ENCODE measurements at regions not wholly inside any gene's neighbourhood (a gene's known extent, or its start where the extent isn't known, plus 50 kb on each side); places are given as distances from the start of the nearest gene placed in this dataset.

DNA sequence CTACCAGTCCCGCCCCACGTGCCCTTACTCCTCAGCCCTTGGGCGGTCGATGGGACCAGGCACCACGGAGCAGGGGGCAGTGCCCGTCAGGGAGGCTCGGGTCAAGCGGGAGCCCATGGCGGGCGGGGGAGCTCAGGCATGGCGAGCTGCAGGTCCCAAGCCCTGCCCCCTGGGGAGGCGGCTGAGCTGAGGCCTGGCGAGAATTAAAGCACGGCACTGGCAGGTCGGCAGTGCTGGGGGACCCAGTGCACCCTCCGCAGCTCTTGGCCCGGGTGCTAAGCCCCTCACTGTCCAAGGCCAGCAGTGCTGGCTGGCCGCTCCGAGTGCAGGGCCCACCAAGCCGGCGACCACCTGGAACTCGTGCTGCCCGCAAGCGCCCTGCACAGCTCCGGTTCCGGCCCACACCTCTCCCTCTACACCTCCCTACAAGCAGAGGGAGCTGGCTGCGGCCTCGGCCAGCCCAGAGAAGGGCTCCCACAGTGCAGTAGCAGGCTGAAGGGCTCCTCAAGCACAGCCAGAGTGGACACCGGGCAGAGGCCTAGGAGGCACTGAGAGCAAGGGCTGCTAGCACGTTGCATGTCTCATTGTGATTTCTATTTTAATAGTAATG lies 166.8 kb upstream of the FMN2 start:
- DNase-seq (ENCODE audit: low spot score), result no peak

DNA sequence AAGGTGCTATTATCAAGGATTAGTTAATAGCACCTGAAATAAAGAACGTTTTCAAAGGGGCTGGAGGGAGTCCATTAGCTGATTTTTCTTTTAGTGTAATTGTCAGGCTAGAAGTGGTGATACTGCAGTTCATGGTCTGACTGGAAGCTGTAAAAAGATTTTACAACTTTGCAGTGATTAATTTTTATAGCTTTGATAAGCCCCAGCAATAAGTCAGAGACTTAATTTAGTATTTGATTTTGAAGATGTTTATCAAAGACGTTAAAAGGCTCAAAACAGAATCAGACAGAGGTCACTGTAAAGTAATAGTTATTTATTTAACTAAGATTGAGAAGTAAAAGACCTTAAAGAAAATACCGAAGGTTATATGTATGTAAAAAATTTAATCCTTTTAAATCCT lies 165.5 kb upstream of the FMN2 start:
- DNase-seq (ENCODE audit: low spot score), result no peak

DNA sequence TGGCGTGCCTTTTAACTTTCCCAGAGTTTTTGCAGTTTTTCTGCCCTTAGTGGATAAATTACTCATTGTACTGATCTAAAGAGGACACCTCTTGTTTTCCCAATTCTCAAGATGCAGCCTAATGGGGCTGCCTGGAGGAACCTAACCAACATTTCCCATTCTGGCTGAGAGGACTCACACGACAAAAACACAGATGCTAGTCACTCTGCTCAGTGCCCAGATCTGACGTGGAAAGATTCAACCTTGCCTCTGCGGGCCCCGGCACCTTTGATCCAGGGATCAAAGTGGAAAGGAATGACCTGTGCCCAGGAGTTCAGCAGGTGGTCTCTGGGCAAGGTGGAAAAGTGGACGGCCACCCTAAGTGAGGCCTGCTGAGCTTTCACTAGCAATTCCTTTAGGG lies 162.4 kb upstream of the FMN2 start:
- no peak for DNase-seq (ENCODE audit: low spot score)

- no peak for DNase-seq (ENCODE audit: low spot score)
Observed at GRCh38 chr1:239930686-239931262, 160.9 kb upstream of the FMN2 start.

- DNase-seq (ENCODE audit: low spot score), result no peak
Observed at GRCh38 chr1:239931341-239931740, 160.3 kb upstream of the FMN2 start.

DNA sequence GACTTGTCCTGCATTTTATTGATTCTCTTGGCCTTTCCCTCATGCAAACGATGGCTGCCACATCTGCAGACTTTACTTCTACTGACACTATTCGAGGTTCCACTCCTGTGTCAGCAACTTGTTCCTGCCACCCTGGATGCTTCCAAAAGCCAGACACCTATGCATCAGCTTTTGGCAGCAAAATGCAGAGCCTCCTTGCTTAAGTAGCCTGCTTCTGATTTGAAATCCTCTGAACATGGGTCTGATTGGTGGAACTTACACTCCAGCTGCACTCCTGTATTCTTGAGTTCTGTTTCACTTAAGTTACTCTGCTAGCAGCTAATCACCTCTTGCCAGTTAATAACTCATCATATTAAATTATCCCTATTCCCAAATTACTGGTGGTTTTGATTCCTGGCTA lies 152.1 kb upstream of the FMN2 start:
- DNase-seq (ENCODE audit: low spot score), result no peak

- DNase-seq (ENCODE audit: low spot score), result no peak
Observed at GRCh38 chr1:239943761-239944160, 147.9 kb upstream of the FMN2 start.

DNA sequence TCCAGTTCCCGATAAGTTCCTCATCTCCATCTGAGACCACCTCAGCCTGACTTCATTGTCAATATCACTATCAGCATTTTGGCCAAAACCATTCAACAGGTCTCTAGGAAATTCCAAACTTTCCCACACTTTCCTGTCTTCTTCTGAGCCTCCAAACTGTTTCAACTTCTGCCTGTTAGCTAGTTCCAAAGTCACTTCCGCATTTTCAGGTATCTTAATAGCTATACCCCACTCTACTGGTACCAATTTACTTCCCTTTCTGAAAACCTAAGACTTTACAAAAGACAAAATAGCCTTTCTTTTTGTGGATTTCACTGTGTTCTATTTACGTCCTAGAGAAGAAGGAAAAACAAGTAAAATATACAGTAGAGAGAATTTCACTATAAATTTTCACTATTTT lies 147.0 kb upstream of the FMN2 start:
- DNase-seq (ENCODE audit: low spot score), result no peak

DNA sequence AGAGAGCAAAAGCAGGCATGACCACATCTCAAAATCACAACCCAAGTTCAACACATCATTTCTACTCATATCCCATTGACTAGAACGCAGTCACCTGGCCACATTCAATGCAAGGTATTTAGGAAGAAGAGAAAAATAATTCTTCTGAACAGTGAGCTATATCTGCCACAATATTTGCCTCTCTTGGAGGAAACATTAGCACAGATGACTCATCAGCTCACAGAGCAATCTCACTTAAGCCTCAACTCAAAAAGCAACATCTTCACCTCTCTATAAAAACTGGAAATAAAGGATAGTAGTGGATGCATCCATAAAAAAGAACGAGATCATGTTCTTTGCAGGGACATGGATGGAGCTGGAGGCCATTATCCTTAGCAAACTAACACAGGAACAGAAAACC lies 143.9 kb upstream of the FMN2 start:
- no peak for DNase-seq (ENCODE audit: low spot score)

DNA sequence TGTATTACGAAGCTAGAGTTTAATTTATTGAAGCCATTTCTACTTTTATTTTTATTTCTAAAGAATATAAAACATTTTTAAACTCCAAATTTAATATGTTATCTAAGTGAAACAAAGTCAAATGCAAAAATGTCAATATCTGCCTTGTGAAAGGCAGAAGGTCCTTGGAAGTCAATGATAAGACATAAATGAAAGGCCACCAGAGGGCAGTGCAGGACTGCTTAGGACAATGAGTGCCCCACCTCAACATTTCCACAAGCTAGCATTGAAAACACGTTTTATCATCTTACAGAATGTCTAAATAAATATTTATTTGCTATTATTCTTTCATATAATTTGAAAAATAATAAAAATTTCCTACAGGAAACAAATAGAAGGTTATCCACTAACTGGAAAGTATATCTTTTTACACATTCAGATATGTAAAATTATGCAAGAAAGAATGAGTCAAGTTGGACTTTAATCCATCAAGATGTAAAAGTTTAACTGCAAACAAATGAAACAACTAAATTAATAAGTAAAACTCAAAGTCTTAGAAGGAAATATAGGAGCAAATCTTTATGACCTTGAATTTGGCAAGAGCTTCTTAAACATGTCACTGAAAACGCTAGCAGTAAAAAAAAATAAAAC lies 140.1 kb upstream of the FMN2 start:
- DNase-seq (ENCODE audit: low spot score), result peak; percentile 53

DNA sequence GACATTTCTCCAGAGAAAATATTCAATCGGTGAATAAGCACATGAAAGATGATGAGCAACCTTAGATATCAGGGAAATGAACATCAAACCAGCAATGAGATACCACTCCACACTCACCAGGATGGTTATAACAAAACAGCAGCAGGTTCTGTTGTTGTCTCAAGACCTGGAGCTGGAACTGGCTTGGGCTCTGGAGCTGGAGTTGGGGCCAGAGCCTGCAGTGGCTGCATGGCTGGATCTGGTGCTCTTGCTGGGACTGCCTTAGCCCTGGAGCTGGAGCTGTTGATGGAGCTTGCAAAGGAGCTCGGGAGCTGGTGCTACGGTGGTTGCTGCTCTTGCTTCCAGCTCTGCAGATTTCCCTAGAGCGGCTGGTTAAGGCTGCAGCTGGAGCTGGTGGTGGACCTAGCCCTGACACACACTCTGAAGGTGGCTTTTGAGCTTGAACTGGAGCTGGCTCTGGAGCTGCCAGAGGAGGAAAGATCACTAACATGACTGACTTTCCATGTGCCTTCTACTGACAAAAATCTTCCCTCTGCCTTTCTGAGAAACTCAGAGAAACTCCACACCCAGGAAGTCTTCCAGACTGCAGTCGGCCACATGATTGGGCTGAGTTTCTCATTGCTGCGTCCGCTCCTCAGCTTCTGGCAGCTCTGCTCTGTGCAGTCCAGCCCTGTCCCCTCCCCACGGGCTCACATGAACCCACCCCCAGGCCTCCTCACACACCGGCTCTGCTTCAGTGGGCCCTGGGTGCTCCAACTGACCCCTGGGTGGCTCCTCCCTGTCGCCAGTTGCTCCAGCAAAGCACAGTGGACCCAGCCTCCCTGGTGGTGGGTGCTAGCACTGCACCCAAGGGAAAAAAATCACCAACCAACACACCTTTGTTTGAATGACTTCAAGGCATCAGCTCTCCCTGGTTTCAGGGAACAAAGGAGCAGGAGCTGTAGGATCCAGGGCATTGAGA lies 139.1 kb upstream of the FMN2 start:
- no peak for DNase-seq (ENCODE audit: low spot score)

DNA sequence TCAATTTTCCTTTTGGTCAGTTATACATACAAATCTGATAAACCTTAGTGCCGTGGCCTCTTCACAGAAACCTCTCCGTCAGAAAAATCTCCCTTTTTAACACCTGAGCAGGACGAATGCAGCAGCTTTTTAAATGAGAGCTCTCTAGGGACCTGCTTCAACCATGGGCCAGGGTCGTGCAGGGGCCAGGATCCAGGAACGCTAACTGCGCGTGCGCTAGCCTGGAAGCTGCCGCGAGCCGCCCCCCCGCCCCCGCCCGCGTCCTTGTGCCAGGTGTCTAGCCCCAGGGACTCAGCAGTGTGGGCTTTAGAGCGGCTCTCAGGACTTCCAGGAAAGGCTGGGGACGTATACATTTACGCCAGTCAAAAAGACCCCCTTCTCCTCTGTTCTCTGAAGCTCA lies 136.8 kb upstream of the FMN2 start:
- no peak for DNase-seq (ENCODE audit: low spot score)

GRCh38 chr1:239955431-239955830 lies 136.3 kb upstream of the FMN2 start:
- no peak for DNase-seq (ENCODE audit: low spot score)

DNA sequence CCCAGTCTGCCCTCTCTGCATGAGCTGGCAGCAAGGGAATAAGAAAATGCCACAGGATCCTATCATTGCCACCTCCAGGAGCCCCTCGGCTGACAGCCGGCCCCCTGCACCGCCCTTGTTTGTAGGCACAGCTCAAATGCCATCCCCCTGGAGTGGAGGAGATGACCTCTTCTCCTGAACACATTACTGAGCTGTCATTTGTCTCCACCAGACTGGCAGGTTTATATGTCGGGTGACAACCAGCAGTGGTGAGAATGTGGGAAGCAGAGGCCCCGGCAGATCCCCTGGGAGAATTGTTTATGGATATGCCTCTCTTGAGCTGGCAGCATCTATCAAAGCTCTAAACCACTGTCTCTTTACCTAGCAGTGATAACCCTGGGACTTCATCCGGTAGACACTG lies 135.4 kb upstream of the FMN2 start:
- DNase-seq (ENCODE audit: low spot score), result no peak

- no peak for DNase-seq (ENCODE audit: low spot score)
Observed at GRCh38 chr1:239958063-239958462, 133.6 kb upstream of the FMN2 start.

- no peak for DNase-seq (ENCODE audit: low spot score)
Observed at GRCh38 chr1:239960366-239960765, 131.3 kb upstream of the FMN2 start.

- no peak for DNase-seq (ENCODE audit: low spot score)
Observed at GRCh38 chr1:239963856-239964255, 127.8 kb upstream of the FMN2 start.

- peak; percentile 51 for DNase-seq (ENCODE audit: low spot score)
Observed at GRCh38 chr1:239976130-239976968, 115.3 kb upstream of the FMN2 start.

DNA sequence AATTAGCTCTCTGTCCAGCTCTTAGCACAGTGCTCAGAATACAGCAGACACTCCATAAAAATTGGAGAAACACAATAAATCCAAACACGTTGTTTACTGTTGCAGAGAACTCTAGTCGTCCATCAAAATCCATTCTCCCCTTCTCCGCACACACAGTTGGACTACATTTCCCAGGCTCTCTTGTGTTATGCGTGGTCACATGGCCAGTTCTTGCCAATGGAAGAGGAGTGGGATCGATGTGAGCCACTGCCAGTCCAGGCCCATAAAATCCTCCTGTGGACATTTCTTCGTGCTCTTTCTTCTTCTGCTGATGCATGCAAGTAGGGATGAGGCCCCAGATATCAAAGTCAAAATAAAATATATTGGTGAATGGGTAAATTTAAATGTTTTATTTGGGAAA lies 114.3 kb upstream of the FMN2 start:
- DNase-seq (ENCODE audit: low spot score), result no peak

- no peak for DNase-seq (ENCODE audit: low spot score)
Observed at GRCh38 chr1:239979456-239979855, 112.2 kb upstream of the FMN2 start.

DNA sequence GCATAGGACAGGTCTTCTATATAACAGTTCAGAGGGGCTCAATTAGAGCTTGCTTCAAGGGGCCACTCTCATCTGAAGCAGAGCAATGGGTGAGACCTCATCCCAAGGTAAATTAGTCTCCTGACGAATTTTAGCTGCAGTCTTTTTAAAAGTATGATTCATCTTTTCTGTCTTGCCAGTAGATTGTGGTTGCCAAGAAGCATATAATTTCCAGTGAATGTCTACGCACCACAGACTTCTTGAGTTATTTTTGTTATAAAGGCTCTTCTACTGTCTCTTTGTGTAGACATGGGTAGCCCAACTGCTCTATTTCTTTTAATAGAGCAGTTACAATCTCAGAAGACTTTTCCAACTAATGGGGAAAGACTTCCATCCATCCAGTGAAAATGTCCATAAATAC lies 108.9 kb upstream of the FMN2 start:
- no peak for DNase-seq (ENCODE audit: low spot score)

DNA sequence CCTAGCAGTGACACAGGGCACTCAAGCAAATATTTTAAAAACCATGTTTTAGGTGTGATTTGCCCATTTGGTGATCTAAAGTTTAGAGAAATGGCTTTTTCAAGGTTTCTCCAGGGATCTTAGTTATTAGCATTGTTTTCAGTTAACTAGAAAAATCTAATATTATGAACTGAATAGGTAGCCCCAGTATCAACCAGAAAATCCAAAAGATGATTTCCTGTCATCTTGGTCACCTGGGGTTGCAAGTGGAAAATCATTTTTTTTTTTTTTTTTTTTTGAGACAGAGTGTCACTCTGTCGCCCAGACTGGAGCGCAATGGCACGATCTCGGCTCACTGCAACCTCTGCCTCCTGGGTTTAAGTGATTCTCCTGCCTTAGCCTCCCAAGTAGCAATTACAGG lies 106.6 kb upstream of the FMN2 start:
- DNase-seq (ENCODE audit: low spot score), result no peak

Measured in hematopoietic multipotent progenitor cell treated with erythropoietin and hydrocortisone succinate and interleukin-3 and kit ligand, for 15 days (in vitro differentiated cells).